ENCODE measurements at regions not wholly inside any gene's neighbourhood (a gene's known extent, or its start where the extent isn't known, plus 50 kb on each side); places are given as distances from the start of the nearest gene placed in this dataset.

DNA sequence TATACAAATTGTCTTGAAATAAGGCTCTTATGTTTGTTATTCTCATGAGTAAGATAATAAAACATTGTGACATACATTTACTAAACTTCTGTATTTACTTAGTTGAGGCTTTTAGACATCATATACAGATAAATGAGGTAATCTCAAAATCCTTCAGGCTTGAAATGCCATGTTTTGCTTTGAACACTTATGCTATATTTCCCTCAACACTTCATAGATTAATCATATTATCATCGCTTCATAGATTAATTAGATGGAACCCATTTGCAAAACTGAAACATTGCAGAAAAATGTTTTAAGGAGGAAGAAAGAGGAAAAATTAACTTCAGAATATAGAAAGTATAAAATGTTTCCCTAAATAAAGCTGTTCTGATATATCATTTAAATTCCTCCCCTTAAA lies 165.0 kb upstream of the CNTNAP2 start:
- Histone ChIP-seq H4K20me1 (ENCODE audit: insufficient read depth, low read length) (no peaks in the 10 kb centered on the region), H3K9me3 (replicated peaks in 1 of 2; ENCODE audit: control insufficient read depth in 1 of 2, insufficient read depth in 1 of 2, low read length in 2 of 2) (no peaks in the 10 kb centered on the region), H3K4me3 (replicated peaks in 1 of 3; ENCODE audit: low read depth in 2 of 3, low read length in 3 of 3) (no peak overlapping the region), H3K4me1 (ENCODE audit: control insufficient read depth in 1 of 2, insufficient read depth in 2 of 2, low read length in 2 of 2) (no peaks in the 10 kb centered on the region), H3K9ac (ENCODE audit: insufficient read depth, low read length, poor library complexity, severe bottlenecking) (no peak overlapping the region), H3K27ac (ENCODE audit: low read depth in 1 of 2, low read length in 2 of 2) (no peak overlapping the region), H3K4me2 (replicated peaks; ENCODE audit: extremely low read depth, low read length, poor library complexity, severe bottlenecking) (no peak overlapping the region), H3K36me3 (replicated peaks in 1 of 2; ENCODE audit: control insufficient read depth in 1 of 2, insufficient read depth in 2 of 2, low read length in 2 of 2) (no peaks in the 10 kb centered on the region), H3K79me2 (ENCODE audit: insufficient read depth, low read length) (no peaks in the 10 kb centered on the region), H2AFZ (ENCODE audit: insufficient read depth, low read depth, low read length, poor library complexity, severe bottlenecking) (no peak overlapping the region), H3K27me3 (ENCODE audit: control insufficient read depth in 2 of 2, insufficient read depth in 2 of 2, low read length in 2 of 2) (no peaks in the 10 kb centered on the region)
- H3K27ac Mint-ChIP-seq, result no peak overlapping the region
- no peaks in the 10 kb centered on the region for H3K27me3 Mint-ChIP-seq (ENCODE audit: low read depth in 3 of 3)
- no peak for DNase-seq
- no peak overlapping the region for H3K4me3 Mint-ChIP-seq
- intact Hi-C loops (cut with micrococcal nuclease), result no loop called here
- TF ChIP-seq, protein P1, sequence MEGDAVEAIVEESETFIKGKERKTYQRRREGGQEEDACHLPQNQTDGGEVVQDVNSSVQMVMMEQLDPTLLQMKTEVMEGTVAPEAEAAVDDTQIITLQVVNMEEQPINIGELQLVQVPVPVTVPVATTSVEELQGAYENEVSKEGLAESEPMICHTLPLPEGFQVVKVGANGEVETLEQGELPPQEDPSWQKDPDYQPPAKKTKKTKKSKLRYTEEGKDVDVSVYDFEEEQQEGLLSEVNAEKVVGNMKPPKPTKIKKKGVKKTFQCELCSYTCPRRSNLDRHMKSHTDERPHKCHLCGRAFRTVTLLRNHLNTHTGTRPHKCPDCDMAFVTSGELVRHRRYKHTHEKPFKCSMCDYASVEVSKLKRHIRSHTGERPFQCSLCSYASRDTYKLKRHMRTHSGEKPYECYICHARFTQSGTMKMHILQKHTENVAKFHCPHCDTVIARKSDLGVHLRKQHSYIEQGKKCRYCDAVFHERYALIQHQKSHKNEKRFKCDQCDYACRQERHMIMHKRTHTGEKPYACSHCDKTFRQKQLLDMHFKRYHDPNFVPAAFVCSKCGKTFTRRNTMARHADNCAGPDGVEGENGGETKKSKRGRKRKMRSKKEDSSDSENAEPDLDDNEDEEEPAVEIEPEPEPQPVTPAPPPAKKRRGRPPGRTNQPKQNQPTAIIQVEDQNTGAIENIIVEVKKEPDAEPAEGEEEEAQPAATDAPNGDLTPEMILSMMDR (IDR thresholded peaks at IDR 0.05), result no peak
- H3K9me3 Mint-ChIP-seq, result peaks cover 0 to 6% (median 0%) of the 10 kb centered on the region in 7 donors
- no peaks in the 10 kb centered on the region for H3K36me3 Mint-ChIP-seq
- no CpG with 5 or more reads among the region's 1 CpG for WGBS (ENCODE audit: insufficient coverage)
- H3K4me1 Mint-ChIP-seq, result no peaks in the 10 kb centered on the region

DNA sequence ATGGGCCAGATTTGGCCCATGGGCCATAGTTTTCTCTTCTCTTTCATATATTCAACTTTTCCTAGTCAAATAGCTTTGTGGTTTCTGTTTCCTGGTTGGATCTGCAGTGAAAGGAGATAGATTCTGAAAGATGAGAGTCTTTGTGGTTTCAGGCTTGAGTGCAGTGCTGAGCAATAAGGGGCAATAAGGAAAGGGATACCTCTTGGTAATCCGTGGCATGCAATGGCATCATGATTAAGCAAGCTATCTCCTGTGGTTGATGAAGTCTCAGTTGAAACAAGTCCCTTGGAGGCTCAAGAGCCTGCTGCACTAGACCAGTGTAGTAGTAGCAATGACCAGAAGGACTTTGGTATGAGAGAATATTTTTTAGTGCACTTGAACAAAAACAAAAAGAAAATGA lies 187.7 kb upstream of the CNTNAP2 start:
- no peaks in the 10 kb centered on the region for H3K4me1 Mint-ChIP-seq
- H3K36me3 Mint-ChIP-seq, result no peaks in the 10 kb centered on the region
- no peaks in the 10 kb centered on the region for H3K27me3 Mint-ChIP-seq (ENCODE audit: low read depth in 3 of 3)
- 75% methylated on average over 1 of the region's 1 CpG for WGBS (ENCODE audit: insufficient coverage)
- TF ChIP-seq, protein P1 (IDR thresholded peaks at IDR 0.05), result no peak
- Histone ChIP-seq H3K36me3 (replicated peaks in 1 of 2; ENCODE audit: control insufficient read depth in 1 of 2, insufficient read depth in 2 of 2, low read length in 2 of 2) (no peaks in the 10 kb centered on the region), H3K9me3 (replicated peaks in 1 of 2; ENCODE audit: control insufficient read depth in 1 of 2, insufficient read depth in 1 of 2, low read length in 2 of 2) (peaks cover 10 to 13% of the 10 kb centered on the region in 2 donors), H4K20me1 (ENCODE audit: insufficient read depth, low read length) (no peaks in the 10 kb centered on the region), H3K9ac (ENCODE audit: insufficient read depth, low read length, poor library complexity, severe bottlenecking) (no peak overlapping the region), H3K27ac (ENCODE audit: low read depth in 1 of 2, low read length in 2 of 2) (no peak overlapping the region), H3K4me2 (replicated peaks; ENCODE audit: extremely low read depth, low read length, poor library complexity, severe bottlenecking) (no peak overlapping the region), H3K79me2 (ENCODE audit: insufficient read depth, low read length) (no peaks in the 10 kb centered on the region), H2AFZ (ENCODE audit: insufficient read depth, low read depth, low read length, poor library complexity, severe bottlenecking) (no peak overlapping the region), H3K4me1 (ENCODE audit: control insufficient read depth in 1 of 2, insufficient read depth in 2 of 2, low read length in 2 of 2) (no peaks in the 10 kb centered on the region), H3K4me3 (replicated peaks in 1 of 3; ENCODE audit: low read depth in 2 of 3, low read length in 3 of 3) (no peak overlapping the region), H3K27me3 (ENCODE audit: control insufficient read depth in 2 of 2, insufficient read depth in 2 of 2, low read length in 2 of 2) (no peaks in the 10 kb centered on the region)
- no peak overlapping the region for H3K4me3 Mint-ChIP-seq
- H3K9me3 Mint-ChIP-seq, result peaks cover 0 to 11% (median 2%) of the 10 kb centered on the region in 7 donors
- intact Hi-C loops (cut with micrococcal nuclease), result no loop called here
- DNase-seq, result no peak
- H3K27ac Mint-ChIP-seq, result no peak overlapping the region
